ENCODE measurements at regions not wholly inside any gene's neighbourhood (a gene's known extent, or its start where the extent isn't known, plus 50 kb on each side); places are given as distances from the start of the nearest gene placed in this dataset.

DNA sequence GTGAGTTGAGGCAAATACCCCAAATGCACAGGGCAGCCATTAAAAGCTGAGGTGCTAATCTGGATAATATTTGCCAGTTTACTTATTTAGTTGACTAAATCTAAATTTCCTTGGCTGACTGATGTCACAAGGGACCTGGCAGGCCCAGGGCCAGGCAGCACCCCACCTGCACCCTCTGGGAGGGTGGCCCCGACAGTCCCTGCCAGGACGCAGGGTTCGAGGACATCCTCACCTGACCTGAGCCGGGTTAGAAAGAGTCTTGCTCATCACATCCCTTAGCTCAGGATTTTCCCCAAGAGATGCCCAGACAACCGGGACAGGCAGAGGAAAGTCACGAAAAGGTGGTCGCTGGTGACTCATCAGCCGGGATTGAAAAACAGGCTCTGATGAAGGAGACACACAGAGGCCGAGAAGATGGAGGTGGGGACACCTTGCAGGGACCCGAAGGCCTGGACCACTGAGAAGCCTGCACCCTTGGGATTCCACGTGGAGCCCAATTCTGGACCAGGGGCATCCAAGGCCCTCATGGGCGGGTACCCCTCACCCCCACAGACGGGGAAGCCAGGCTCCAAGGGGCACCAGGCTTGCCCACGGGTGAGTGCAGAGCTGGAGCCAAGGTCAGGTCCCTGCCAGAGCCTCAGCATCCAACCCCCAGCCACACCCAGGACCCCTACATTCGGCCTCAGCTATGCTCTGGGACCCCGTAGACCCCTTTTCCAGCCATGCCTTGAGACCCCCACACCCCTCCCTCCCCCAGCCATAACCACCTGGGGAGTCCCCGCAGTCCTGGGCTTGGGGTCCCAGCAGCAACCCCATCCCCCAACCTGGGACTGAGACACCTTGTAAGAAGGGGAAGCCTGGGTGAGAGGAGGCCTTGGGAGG is 103.2 kb downstream of the SOX1 start:
- TF ChIP-seq, protein P1, sequence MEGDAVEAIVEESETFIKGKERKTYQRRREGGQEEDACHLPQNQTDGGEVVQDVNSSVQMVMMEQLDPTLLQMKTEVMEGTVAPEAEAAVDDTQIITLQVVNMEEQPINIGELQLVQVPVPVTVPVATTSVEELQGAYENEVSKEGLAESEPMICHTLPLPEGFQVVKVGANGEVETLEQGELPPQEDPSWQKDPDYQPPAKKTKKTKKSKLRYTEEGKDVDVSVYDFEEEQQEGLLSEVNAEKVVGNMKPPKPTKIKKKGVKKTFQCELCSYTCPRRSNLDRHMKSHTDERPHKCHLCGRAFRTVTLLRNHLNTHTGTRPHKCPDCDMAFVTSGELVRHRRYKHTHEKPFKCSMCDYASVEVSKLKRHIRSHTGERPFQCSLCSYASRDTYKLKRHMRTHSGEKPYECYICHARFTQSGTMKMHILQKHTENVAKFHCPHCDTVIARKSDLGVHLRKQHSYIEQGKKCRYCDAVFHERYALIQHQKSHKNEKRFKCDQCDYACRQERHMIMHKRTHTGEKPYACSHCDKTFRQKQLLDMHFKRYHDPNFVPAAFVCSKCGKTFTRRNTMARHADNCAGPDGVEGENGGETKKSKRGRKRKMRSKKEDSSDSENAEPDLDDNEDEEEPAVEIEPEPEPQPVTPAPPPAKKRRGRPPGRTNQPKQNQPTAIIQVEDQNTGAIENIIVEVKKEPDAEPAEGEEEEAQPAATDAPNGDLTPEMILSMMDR (IDR thresholded peaks at IDR 0.05; ENCODE audit: poor library complexity): no peak
- TF ChIP-seq EZH2 (IDR thresholded peaks at IDR 0.05; ENCODE audit: borderline replicate concordance): no peak
